ENCODE measurements at regions not wholly inside any gene's neighbourhood (a gene's known extent, or its start where the extent isn't known, plus 50 kb on each side); places are given as distances from the start of the nearest gene placed in this dataset.

GRCh38 chr9:23887781-23888180, 61.7 kb upstream of the ELAVL2 start:
- no peak for TF ChIP-seq EP300 (IDR thresholded peaks at IDR 0.05)
- no peak for TF ChIP-seq CTCF (IDR thresholded peaks at IDR 0.05)
- TF ChIP-seq POLR2AphosphoS5 (IDR thresholded peaks at IDR 0.05): no peak
- no peak for TF ChIP-seq POLR2A (IDR thresholded peaks at IDR 0.05; ENCODE audit: low read depth)
